DOHH2 (cell line): ENCODE measurements at regions not wholly inside any gene's neighbourhood (a gene's known extent, or its start where the extent isn't known, plus 50 kb on each side); places are given as distances from the start of the nearest gene placed in this dataset.

Experiments used
- H3F3A ChIP-seq: fragments of 200-600 bp; sonication (generic), shearing (Covaris generic); 2 replicates; pipeline ENCODE4 v1.6.0; 2016; ENCODE audit warnings: antibody characterized with exemption, mild to moderate bottlenecking; ENCODE audit not compliant: control insufficient read depth, insufficient read depth
- H3K27ac ChIP-seq: fragments of 200-600 bp; sonication (generic); 2 replicates; pipeline ENCODE4 v1.5.1; 2014; ENCODE audit warnings: low read depth, mild to moderate bottlenecking, low read length, moderate library complexity
- H3K27me3 ChIP-seq: fragments of 200-600 bp; sonication (generic); 2 replicates; pipeline ENCODE4 v1.6.1; 2014; ENCODE audit warnings: mild to moderate bottlenecking, low read length, mixed read lengths; ENCODE audit not compliant: control insufficient read depth
- H3K36me3 ChIP-seq: fragments of 200-600 bp; sonication (generic); 2 replicates; pipeline ENCODE4 v1.6.1; 2014; ENCODE audit warnings: mild to moderate bottlenecking, low read length, moderate library complexity, mixed read lengths; ENCODE audit not compliant: control insufficient read depth
- H3K4me1 ChIP-seq: fragments of 200-600 bp; sonication (generic); 2 replicates; pipeline ENCODE4 v1.6.1; 2014; ENCODE audit warnings: mild to moderate bottlenecking, low read length, mixed read lengths; ENCODE audit not compliant: control insufficient read depth
- H3K4me2 ChIP-seq: fragments of 200-600 bp; sonication (generic); 2 replicates; pipeline ENCODE4 v1.6.0; 2014; ENCODE audit warnings: mild to moderate bottlenecking, low read length, moderate library complexity
- H3K4me3 ChIP-seq: fragments of 200-600 bp; sonication (generic); 2 replicates; pipeline ENCODE4 v1.5.1; 2014; ENCODE audit warnings: mild to moderate bottlenecking, low read length, mixed read lengths
- H3K79me2 ChIP-seq: fragments of 200-600 bp; sonication (generic); 2 replicates; pipeline ENCODE4 v1.6.1; 2014; ENCODE audit warnings: mild to moderate bottlenecking, low read length, mixed read lengths; ENCODE audit not compliant: control insufficient read depth
- H3K9me2 ChIP-seq: fragments of 200-600 bp; sonication (generic); replicated peaks from 2 replicates; pipeline ENCODE4 v1.6.1; 2014; ENCODE audit warnings: mild to moderate bottlenecking, low read length, mixed read lengths; ENCODE audit not compliant: control insufficient read depth
- H3K9me3 ChIP-seq: fragments of 200-600 bp; sonication (generic); 2 replicates; pipeline ENCODE4 v1.6.1; 2014; ENCODE audit warnings: antibody characterized with exemption, low read length, mixed read lengths; ENCODE audit not compliant: control insufficient read depth, insufficient read depth
- H4K20me1 ChIP-seq: fragments of 200-600 bp; sonication (generic); 2 replicates; pipeline ENCODE4 v1.6.0; 2014; ENCODE audit warnings: low read depth, mild to moderate bottlenecking, antibody characterized with exemption, low read length, moderate library complexity; ENCODE audit not compliant: control insufficient read depth, insufficient read depth
- CTCF ChIP-seq: fragments of 200-600 bp; sonication (generic); IDR thresholded peaks from one replicate; pipeline ENCODE4 v1.5.1; 2014; ENCODE audit warnings: antibody characterized with exemption, mild to moderate bottlenecking, low read depth, low read length; ENCODE audit not compliant: poor library complexity, severe bottlenecking
- EZH2phosphoT487 ChIP-seq: fragments of 200-600 bp; sonication (generic); IDR thresholded peaks from 2 replicates; pipeline ENCODE4 v1.6.1; 2017; ENCODE audit warnings: borderline replicate concordance, mild to moderate bottlenecking, antibody characterized with exemption, low read length, moderate library complexity, mixed read lengths

- Histone ChIP-seq H3K4me3 (no peak overlapping the region), H3K4me2 (no peak overlapping the region), H3K27me3 (no peaks in the 10 kb centered on the region), H3K4me1 (no peaks in the 10 kb centered on the region), H3K9me3 (no peaks in the 10 kb centered on the region), H3K79me2 (no peaks in the 10 kb centered on the region), H3K27ac (no peak overlapping the region), H3K9me2 (no peaks in the 10 kb centered on the region), H3K36me3 (no peaks in the 10 kb centered on the region), H4K20me1 (no peaks in the 10 kb centered on the region), H3F3A (no peaks in the 10 kb centered on the region)
- TF ChIP-seq CTCF = no peak
- no peak for TF ChIP-seq EZH2phosphoT487
These were observed 211.2 kb upstream of the POF1B start for GRCh38 chrX:85590638-85591037.

- H4K20me1 ChIP-seq = no peaks in the 10 kb centered on the region
- no peaks in the 10 kb centered on the region for H3K36me3 ChIP-seq
- no peaks in the 10 kb centered on the region for H3K27me3 ChIP-seq
- no peak overlapping the region for H3K4me3 ChIP-seq
- H3K27ac ChIP-seq = no peak overlapping the region
- H3K79me2 ChIP-seq = no peaks in the 10 kb centered on the region
- H3K9me3 ChIP-seq = no peaks in the 10 kb centered on the region
- no peaks in the 10 kb centered on the region for H3K4me1 ChIP-seq
- no peak overlapping the region for H3K4me2 ChIP-seq
- TF ChIP-seq CTCF (no peak), EZH2phosphoT487 (no peak)
- H3F3A ChIP-seq = no peaks in the 10 kb centered on the region
- no peaks in the 10 kb centered on the region for H3K9me2 ChIP-seq
These were observed 194.3 kb upstream of the POF1B start for GRCh38 chrX:85573801-85574200.

- Histone ChIP-seq H3K4me1 (no peaks in the 10 kb centered on the region), H4K20me1 (no peaks in the 10 kb centered on the region), H3K9me2 (no peaks in the 10 kb centered on the region), H3K27me3 (no peaks in the 10 kb centered on the region), H3K4me3 (no peak overlapping the region), H3K4me2 (no peak overlapping the region), H3K36me3 (no peaks in the 10 kb centered on the region), H3K79me2 (no peaks in the 10 kb centered on the region), H3K27ac (no peak overlapping the region), H3F3A (no peaks in the 10 kb centered on the region), H3K9me3 (no peaks in the 10 kb centered on the region)
- TF ChIP-seq EZH2phosphoT487 (no peak), CTCF (no peak)
These were observed 191.0 kb upstream of the POF1B start for GRCh38 chrX:85570496-85570895.

- Histone ChIP-seq H4K20me1 (no peaks in the 10 kb centered on the region), H3K27ac (no peak overlapping the region), H3K27me3 (no peaks in the 10 kb centered on the region), H3K79me2 (no peaks in the 10 kb centered on the region), H3K36me3 (no peaks in the 10 kb centered on the region), H3K4me2 (no peak overlapping the region), H3K4me1 (no peaks in the 10 kb centered on the region), H3K9me2 (no peaks in the 10 kb centered on the region), H3F3A (no peaks in the 10 kb centered on the region), H3K9me3 (no peaks in the 10 kb centered on the region), H3K4me3 (no peak overlapping the region)
- TF ChIP-seq CTCF = no peak
- no peak for TF ChIP-seq EZH2phosphoT487
These were observed 190.2 kb upstream of the POF1B start for GRCh38 chrX:85569686-85570085.
